DLD1 (cell line): ENCODE measurements at regions not wholly inside any gene's neighbourhood (a gene's known extent, or its start where the extent isn't known, plus 50 kb on each side); places are given as distances from the start of the nearest gene placed in this dataset.
"Not testable (repeated sequence)": the region's sequence is repeated elsewhere in the genome, so short reads cannot be mapped to it uniquely, and the experiment has no call there.

Experiments
- in situ Hi-C: cut with HindIII; loops from 2 replicates; pipeline ENCODE4 v1.10.0; 2017; ENCODE audit warnings: low sequenced_read_pairs

DNA sequence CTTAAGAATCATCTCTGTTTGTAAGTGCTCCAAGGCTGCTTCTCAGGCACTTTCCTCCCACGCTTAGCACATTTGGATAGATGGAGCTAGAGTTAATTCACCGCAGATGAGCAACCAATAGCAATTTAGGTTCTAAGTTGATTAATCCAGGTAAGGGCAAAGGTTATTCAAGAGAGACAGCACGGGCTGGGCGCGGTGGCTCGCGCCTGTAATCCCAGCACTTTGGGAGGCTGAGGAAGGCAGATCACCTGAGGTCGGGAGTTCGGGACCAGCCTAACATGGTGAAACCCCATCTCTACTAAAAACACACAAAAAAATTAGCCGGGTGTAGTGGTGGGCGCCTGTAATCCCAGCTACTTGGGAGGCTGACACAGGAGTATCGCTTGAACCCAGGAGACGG lies 54.5 kb upstream of the UNC13C start:
- in situ Hi-C loops, result not testable (repeated sequence)

DNA sequence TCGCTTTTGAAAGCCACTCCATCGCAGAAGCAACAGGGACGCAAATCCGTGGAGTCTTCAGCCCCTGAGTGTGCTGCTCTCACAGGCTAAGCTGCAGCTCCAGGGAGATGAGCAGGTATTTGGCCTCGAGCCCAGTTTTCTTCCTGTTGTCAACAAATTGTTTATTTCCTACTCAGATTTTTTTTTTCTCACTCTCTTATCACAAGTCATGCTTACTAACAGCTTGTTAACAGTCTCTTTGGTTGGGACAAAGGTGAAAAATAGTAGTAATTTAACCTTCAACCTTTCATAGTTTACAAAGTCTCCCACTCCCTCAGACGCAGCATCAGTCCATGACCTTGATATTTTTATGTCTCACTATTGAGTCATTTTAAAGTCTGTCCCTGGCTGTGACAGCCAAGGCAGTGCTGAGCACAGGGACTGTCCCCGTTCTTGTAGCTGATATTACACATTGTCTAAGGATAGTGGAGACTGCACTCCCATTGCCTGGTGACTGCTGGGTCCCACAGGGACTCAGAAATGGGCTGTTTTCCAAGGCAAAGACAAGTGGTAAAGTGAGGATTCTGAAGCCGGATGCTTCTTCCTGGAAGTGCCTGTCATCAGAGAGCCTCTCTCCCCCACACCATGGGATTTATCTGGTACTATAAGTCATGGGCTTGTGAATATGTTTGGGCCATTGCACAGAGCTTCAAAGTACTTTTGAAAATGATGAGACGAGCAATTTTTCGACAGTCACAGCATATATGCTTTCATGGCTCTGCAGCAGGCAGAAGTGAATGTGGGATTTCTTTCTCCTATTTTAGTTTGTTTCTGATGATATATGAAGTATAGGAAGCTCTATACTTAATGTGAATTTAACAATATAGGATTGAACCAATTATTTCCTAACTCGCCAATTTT lies 59.8 kb upstream of the UNC13C start:
- in situ Hi-C loops, result loop anchor here (5.0 kb wide), 1 partner anchor 86 kb away; no protein-coding TSS in a partner anchor

DNA sequence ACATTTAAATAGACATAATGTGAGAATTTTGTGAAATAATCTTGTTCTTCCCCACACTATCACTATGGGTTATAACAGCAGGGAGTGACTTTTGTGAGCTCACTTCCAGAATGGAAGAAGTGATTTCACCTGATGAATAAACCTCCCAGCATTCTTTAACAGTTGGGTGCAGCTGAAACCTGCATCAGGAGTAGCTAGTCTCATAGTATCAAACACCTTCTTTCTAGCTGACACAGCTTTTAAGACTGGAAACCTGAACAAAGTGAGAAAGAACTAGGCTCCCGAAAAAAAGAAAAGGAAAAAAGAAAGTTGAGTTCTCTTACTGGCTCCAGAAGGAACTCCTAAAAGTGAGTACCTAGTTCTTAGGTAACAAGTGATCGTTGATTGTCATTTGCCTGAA lies 61.1 kb upstream of the UNC13C start:
- in situ Hi-C loops, result loop anchor here (5.0 kb wide), 1 partner anchor 85 kb away; no protein-coding TSS in a partner anchor

DNA sequence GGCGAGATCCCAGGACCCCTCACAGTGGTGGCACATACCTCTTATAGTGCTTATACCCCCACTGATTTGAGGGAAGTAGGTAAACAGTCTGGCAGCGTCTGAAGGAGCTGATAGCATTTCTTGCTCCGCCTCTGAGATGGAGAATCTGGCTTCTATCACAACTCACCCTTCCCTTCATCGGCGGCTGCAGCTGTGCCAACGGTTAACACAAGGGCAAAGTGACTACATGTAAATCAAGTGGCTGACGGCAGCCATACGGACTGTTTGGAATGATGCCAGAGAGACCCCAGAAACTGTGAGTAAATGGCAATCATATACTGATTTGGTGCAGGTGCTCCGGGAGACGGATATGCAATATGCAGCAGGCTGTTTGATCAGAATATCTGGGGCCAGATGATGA lies 66.8 kb upstream of the UNC13C start:
- in situ Hi-C loops, result no loop called here

DNA sequence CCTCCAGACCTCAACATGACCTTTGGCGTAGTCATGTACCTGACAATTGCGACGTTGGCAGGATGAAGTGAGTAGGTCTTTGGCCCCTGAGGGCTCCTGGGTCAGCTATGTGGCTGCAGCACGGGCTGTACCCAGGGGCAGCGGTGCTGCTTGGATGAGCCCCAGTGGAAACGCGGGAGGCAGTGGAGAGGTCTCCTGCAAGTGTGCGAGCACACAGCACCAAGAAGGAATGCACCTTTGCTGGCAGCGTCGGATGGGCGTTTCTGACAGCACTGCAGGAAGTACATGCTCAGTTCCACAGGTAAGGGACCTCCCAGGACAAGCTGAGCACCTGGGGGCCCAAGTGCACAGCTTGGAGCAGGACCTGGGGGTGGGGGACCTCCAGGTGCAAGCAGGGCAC lies 67.4 kb upstream of the UNC13C start:
- in situ Hi-C loops, result no loop called here

DNA sequence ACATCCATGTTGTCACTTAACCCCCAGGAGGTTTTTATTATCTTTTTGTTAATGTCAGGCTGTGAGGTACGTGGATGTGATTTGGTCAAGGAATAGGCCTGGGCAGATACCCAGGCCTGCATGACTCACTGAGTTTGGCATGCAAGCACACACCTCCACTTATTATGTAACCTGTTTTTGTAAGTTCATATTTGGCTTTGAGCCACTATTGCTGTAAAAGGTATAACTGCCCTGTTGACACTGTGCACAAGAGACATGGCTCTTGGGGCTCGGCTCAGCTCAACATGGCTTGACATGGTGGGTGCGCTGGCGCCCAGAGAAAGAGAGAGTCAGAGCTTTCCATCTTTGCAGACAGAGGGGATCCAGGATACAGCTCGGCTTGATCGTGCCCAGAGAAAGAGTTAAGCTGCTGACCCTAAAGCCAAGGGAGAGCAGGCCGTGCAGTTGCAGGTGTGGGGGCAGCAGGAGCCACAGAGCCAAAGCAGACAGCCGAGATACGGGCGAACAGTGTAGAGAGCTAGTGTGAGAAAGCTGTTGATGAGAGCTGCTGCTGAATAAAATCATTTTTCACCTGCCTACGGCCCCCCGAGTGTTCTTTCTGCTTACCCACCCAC lies 67.9 kb upstream of the UNC13C start:
- in situ Hi-C loops, result no loop called here

DNA sequence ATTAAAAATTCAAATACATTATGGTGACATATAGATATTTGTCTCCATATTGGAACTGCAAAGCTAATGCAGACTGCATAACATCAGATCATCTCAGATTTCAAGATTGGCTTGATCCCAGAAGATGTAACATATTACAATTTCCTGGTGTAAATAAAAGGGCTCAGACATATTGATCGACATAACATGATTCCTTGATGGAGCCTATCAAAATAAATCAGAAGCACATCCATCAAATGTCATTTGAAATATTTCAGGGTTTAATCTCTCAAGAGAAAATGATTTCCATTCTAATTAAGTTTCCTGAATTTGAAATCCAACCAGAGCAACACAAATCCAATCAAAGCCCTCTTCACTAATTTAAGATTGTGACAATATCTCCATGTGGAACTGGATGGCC lies 75.1 kb upstream of the UNC13C start:
- in situ Hi-C loops, result no loop called here

DNA sequence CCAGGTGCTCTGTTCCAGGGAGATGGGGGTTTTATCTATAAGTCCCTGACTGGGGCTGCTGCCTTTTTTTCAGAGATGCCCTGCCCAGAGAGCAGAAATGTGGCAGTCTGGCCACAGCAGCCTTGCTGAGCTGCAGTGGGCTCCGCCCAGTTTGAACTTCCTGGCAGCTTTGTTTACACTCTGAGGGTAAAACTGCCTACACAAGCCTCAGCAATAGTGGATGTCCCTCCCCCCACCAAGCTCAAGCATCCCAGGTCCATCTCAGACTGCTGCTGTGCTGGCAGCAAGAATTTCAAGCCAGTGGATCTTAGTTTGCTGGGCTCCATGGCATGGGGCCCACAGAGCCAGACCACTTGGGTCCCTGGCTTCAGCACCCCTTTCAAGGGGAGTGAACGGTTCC lies 84.8 kb upstream of the UNC13C start:
- in situ Hi-C loops, result not testable (repeated sequence)

DNA sequence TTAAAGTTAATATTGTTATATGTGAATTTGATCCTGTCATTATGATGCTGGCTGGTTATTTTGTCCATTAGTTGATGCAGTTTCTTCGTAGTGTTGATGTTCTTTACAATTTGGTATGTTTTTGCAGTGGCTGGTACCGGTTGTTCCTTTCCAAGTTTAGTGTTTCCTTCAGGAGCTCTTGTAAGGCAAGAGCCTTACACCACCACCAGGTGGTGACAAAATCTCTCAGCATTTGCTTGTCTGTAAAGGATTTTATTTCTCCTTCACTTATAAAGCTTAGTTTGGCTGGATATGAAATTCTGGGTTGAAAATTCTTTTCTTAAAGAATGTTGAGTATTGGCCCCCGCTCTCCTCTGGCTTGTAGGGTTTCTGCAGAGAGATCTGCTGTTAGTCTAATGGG lies 86.4 kb upstream of the UNC13C start:
- in situ Hi-C loops, result not testable (repeated sequence)

DNA sequence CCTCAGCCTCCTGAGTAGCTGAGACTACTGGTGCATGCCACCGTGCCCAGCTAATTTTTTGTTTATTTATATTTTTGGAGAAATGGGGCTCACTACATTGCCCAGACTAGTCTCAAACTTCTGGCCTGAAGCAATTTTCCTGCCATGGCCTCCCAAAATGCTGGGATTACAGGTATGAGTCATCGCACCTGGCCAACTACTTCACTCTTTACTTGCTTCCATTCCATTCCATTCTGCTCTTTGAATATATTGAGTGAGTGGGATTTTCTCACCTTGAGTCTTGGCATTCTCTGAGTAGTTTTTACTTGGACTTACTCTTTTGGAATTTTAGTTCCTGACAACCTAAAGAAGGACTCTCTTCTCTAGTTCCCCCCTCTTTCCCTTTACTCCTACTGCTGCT lies 93.8 kb upstream of the UNC13C start:
- in situ Hi-C loops, result no loop called here

DNA sequence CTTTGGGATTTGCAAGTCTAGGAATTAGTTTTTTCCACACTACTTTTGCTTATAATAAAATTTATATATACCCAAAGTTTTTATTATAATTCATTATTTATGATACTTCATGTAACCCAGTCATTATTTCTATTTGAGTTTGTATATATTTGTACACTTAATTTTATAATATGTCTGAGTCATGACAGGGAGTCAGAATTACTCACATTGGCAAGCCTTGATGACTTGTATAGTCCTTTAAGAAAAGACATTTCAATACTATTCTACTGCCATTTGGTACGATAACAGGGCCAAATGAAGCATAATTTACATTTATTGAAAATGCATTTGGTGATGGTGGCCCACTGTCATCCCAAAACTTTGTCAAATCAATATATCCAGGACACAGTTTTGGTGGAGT lies 95.9 kb upstream of the UNC13C start:
- in situ Hi-C loops, result no loop called here

DNA sequence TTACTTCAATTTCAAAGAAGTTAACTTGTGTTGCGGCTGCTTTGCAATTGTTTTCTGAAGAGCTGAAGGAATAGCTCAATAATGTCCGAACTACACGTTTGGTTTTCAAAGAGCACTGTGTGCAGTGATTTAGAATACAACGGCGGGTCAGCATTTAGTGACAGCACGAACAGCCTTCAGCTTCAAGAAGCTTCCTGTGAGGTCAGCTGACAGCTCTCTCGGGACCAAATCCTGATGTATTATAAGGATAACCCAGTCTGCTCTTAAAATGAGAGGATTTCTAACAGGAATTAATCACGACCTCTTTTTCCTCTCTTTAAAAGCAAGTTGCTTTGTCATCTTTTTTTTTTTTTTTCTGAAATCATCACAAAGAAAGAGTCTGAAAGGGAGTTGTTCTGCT lies 97.9 kb upstream of the UNC13C start:
- in situ Hi-C loops, result no loop called here

DNA sequence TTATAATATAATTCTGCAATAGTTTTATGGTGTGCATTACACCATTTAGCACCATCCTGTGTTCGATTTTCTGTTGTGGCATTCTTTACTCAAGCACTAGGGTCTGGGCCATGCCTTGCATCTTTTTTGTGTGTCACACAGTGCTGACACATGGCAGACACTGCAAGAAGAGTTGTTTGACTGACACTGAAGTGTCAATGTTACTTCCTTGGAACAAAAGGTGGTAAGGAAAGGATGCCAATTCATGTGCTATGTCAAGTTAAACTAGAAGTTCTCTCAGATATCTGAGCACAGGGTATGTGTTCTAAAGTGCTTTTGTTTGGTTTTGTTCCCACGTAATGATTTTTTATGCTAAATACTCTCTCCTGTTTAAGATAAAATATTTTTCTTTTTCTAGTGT lies 102.5 kb upstream of the UNC13C start:
- in situ Hi-C loops, result no loop called here

DNA sequence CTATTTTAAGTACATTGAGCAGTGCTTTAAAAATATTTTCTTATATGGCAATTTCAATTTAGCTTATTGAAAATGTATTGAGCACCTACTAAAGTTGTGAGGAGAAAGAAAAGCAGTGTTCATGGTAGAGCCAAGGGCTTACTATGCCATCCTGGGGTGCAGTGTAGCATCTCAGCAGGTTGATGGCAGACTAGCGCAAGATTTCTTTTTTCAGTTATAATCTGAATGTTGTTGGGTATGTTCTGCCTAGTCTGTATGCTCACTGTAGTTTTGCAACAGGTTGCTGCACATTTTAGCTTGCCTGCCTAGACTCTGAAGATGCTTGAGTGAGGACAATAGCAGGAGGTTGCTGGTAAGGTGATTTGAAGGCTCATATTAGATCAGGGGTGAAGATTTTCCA lies 103.1 kb upstream of the UNC13C start:
- in situ Hi-C loops, result no loop called here

DNA sequence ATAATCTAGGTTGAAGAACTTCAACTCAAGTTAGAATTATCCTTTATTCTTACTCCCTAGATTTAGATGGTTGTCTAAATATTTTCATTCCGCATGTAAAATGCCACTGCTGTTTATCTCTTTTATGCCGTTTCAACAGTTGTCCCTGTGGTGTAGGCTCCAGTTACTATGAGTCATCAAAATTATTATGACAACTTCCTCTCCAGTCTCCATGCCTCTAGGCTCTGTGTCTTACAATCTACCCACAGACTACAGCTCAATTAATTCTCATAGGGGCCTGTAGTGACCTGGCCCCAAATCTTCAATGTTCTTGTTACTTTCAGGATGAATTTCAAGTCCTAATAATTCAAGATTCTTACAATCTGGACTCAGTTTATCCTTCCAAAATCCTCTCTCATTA lies 105.8 kb upstream of the UNC13C start:
- in situ Hi-C loops, result no loop called here

DNA sequence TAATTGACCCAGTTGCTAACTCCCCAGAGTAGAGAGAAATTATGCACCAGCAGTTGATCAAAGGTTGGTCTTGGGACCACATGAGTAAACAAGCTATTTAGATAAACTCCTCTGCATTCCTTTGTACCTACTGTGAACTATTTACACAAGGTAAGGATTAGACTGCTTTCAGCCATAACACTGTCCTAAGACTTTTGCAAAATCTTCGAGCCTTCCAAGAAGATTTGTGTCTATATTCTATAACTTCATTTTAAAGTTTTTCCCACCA lies 108.5 kb upstream of the UNC13C start:
- in situ Hi-C loops, result no loop called here

DNA sequence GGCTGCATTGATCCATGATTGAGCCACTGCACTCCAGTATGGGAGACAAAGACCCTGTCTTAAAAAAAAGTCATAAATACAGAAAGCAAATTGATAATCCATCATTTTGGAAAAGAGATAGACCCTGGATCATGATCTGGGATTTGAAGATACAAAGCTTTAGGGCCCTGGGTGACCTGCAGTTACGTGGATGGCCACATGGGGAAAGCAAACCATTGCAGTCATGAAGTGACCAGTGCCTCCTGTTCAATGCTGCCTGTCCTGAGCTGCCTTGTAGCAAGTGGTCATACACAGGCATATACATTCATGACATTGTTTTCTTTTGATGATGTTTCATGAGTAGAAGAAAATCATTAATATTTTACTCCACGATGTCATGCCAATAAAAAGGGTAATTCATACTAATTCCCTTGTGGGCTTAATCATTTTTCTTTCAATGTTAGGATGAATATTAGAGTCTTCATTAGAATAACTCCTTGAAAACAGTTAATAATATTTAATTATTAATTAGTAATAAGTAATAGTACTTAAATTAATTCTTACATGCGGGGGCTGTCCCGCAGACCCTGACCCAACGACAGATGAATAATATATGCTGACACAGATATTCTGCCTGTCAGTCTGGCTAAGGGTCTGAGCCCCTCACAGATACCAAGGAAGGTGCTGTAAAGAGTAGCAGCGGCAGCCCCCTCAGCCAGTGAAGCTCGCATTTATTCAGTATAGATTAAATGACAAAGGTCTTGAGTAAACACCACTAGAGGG lies 109.0 kb upstream of the UNC13C start:
- in situ Hi-C loops, result no loop called here

DNA sequence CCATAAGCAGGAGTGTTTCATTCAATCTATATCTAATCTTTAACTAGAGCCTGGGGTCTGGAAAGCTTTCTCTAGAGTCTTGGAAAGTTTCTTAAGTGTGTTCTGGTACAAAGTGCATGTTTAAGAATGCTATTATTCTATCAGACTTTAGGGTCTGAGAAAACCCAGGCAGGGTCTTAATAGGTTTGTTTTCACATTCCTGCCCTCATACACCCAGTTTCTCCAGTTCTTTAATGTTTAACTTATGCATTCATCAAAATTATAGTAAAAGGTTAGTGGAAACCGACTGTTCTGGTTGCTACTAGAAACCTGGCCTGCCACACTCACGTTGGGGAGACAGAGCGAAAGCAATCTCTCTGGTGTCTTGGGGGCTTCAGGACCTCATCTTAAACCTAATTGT lies 102.9 kb upstream of the WDR72 start:
- in situ Hi-C loops, result no loop called here

DNA sequence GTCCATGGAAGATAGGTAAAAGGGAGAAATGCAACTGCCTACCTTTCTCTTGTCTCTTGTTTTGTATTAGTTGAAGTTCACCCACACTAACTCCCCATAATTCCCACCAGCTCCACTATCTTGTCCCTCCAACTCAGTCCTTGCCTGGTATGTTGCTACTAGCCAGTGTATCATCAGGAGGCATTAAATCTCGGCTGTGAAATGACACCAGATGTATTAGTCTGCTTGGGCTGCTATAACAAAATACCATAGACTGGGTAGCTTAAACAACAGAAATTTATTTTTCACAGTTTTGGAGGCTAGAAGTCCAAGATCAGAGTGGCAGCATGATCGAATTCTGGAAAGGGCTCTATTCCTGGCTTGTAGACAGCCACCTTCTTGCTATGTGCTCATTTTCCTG lies 102.3 kb upstream of the WDR72 start:
- in situ Hi-C loops, result no loop called here

DNA sequence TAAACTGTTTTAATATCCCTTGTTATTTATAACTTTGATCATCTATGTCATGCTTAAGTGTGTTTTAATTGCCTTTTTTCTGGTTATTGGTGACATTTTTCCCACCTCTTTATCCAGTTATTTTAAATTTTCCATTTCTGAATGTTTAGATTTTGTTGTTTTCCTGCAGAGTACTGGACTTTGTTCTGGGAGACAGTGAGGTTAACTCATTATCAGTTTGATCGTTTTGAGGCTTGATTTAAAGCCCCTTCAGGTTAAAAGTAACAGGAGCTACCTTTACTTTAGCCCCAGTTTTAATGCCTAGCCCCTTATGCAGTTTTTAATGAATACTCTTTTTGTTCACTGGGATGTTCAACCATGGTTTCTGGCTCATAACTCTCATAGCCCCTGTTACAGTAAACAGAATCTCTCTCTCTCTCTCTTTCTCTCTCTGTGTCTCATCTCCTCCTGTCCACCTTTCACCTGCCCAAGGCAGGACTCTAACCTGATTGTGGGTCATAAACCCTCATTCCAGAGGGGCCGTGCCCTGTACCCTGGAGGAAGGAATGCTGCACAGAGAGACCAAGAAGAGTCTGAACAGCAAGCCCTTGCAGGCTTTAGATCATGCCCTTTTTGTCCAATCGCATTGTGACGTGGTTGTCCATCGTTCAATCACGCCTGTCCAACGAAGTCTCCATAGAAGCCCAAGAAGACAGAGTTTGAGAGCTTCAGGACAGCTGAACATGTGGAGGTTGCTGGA lies 91.8 kb upstream of the WDR72 start:
- in situ Hi-C loops, result no loop called here

DNA sequence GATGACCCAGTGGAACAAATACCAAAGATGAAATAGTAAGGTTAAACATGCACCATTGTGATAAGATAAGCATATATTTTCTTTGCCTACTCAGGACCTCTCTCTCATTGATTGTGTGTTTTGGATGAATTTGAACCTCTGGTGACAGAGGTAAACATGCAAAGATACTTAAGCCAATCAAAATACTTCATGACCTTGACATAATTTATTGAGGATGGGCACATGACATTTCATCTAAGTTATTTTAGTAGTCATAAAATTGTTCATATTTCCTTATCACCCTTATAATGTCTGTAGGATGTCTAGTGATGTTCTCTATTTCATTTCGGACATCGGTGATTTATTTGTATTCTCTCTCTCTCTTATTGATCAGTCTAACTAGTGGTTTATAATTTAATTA lies 88.3 kb upstream of the WDR72 start:
- in situ Hi-C loops, result no loop called here
